ENCODE measurements at regions not wholly inside any gene's neighbourhood (a gene's known extent, or its start where the extent isn't known, plus 50 kb on each side); places are given as distances from the start of the nearest gene placed in this dataset.
"Not testable (repeated sequence)": the region's sequence is repeated elsewhere in the genome, so short reads cannot be mapped to it uniquely, and the experiment has no call there.

- DNase-seq (ENCODE audit: low read depth): no peak
These were observed 53.0 kb upstream of the TNKS2 start for GRCh38 chr10:91745090-91745831.

GRCh38 chr10:91743465-91743864, 54.8 kb upstream of the TNKS2 start:
- no peak for DNase-seq (ENCODE audit: low read depth)

- DNase-seq (ENCODE audit: low read depth): peak; percentile 0
These were observed 56.0 kb upstream of the TNKS2 start for GRCh38 chr10:91742229-91742628.

GRCh38 chr10:91741356-91741755, 56.9 kb upstream of the TNKS2 start:
- no peak for DNase-seq (ENCODE audit: low read depth)

- DNase-seq (ENCODE audit: low read depth): no peak
These were observed 57.8 kb upstream of the TNKS2 start for GRCh38 chr10:91740353-91740924.

GRCh38 chr10:91732265-91732664, 66.0 kb upstream of the TNKS2 start:
- DNase-seq (ENCODE audit: low read depth): not testable (repeated sequence)

- not testable (repeated sequence) for DNase-seq (ENCODE audit: low read depth)
These were observed 68.9 kb upstream of the TNKS2 start for GRCh38 chr10:91729339-91729738.

GRCh38 chr10:91726355-91726754, 71.9 kb upstream of the TNKS2 start:
- no peak for DNase-seq (ENCODE audit: low read depth)

GRCh38 chr10:91724933-91725332, 73.3 kb upstream of the TNKS2 start:
- DNase-seq (ENCODE audit: low read depth): no peak

GRCh38 chr10:91713461-91714072, 80.7 kb upstream of the PPP1R3C start:
- no peak for DNase-seq (ENCODE audit: low read depth)

GRCh38 chr10:91711885-91712680, 79.2 kb upstream of the PPP1R3C start:
- no peak for DNase-seq (ENCODE audit: low read depth)

- DNase-seq (ENCODE audit: low read depth): no peak
These were observed 76.5 kb upstream of the PPP1R3C start for GRCh38 chr10:91709394-91709798.

GRCh38 chr10:91708174-91708861, 75.4 kb upstream of the PPP1R3C start:
- DNase-seq (ENCODE audit: low read depth): no peak

GRCh38 chr10:91707236-91707635, 74.4 kb upstream of the PPP1R3C start:
- no peak for DNase-seq (ENCODE audit: low read depth)

- DNase-seq (ENCODE audit: low read depth): no peak
These were observed 73.2 kb upstream of the PPP1R3C start for GRCh38 chr10:91705948-91706670.

GRCh38 chr10:91702620-91703019, 69.7 kb upstream of the PPP1R3C start:
- no peak for DNase-seq (ENCODE audit: low read depth)

GRCh38 chr10:91700788-91701444, 68.0 kb upstream of the PPP1R3C start:
- no peak for DNase-seq (ENCODE audit: low read depth)

- no peak for DNase-seq (ENCODE audit: low read depth)
These were observed 67.4 kb upstream of the PPP1R3C start for GRCh38 chr10:91700273-91700672.

- DNase-seq (ENCODE audit: low read depth): no peak
These were observed 65.4 kb upstream of the PPP1R3C start for GRCh38 chr10:91698258-91698657.

GRCh38 chr10:91694170-91694794, 61.4 kb upstream of the PPP1R3C start:
- peak; percentile 60 for DNase-seq (ENCODE audit: low read depth)

Data from myocyte (in vitro differentiated cells).